Kasumi-1 (cell line): ENCODE measurements at regions not wholly inside any gene's neighbourhood (a gene's known extent, or its start where the extent isn't known, plus 50 kb on each side); places are given as distances from the start of the nearest gene placed in this dataset.
A peak's percentile ranks its signal among the peaks of the same experiment; 100 is the strongest.
"Not testable (repeated sequence)": the region's sequence is repeated elsewhere in the genome, so short reads cannot be mapped to it uniquely, and the experiment has no call there.

Experiments
- DNase-seq, 2 experiments: peaks; one replicate each; lab custom pipeline; 2025; lab: John Stamatoyannopoulos, UW

- DNase-seq = not testable (repeated sequence)
Observed at GRCh38 chr7:5121256-5121655, 68.8 kb upstream of the WIPI2 start.

DNA sequence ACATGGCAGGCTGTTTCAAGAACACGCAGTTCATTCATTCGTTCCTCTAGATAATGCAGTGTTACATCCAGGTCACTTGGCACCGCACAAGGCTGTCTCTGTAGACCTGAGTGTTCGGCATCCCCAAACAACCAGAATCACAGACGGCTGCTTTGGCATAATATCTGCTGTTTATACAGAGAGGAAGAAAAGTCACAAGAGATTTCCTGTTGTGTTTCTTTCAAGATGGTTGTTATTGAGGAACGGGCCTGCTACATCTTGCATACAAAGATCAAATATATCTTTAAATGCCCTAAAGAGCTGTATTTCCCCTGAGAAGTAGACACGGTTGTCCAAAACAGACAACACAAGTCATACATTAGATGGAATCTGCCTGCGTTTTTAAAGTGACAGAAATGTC is 58.8 kb upstream of the WIPI2 start:
- not testable (repeated sequence) for DNase-seq

DNA sequence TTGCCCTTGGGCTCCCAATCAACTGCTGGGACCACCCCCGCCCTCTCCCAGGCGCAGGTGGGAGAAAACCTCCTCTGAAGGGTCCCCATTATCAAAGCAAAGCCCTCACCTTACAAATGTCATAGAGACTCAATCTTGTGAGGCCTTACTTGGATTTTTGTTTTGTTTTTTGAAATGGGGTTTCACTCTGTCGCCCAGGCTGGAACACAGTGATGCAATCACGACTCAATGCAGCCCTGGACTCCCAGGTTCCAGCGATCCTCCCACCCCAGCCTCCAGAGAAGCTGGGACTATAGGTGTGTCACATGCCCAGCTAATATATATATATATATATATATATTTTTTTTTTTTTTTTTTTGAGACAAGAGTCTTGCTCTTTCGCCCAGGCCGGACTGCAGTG is 57.5 kb upstream of the WIPI2 start:
- no peak for DNase-seq

DNA sequence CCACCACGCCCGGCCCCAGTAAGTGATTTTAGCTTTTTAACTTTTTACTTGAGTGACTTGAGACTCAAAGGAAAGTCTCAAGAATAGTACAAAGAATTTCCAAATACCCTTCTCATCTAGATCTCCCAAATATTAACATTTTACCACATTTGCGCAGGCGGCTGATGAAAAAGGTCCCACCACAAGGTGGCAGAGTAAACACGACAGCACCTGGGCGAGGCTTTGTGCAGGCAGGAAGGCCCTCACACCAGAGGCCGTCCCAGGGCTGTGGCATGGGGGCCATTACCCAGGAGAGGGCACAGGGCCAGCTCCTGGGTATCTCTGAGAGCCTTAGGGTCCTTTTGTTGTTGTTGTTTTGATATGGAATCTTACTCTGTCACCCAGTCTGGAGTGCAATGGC is 50.0 kb upstream of the WIPI2 start:
- DNase-seq = peak in 1 of 2 experiments; percentile 1
